HS-27A (cell line): ENCODE measurements at regions not wholly inside any gene's neighbourhood (a gene's known extent, or its start where the extent isn't known, plus 50 kb on each side); places are given as distances from the start of the nearest gene placed in this dataset.
A peak's percentile ranks its signal among the peaks of the same experiment; 100 is the strongest.

Experiments
- DNase-seq: peaks from one replicate; pipeline ENCODE4 v3.0.0-alpha.2; 2012; ENCODE audit warnings: low read depth, missing footprints

- no peak for DNase-seq
These were observed 83.0 kb upstream of the HS6ST1 start for GRCh38 chr2:128401680-128402079.

GRCh38 chr2:128402911-128403670, 84.4 kb upstream of the HS6ST1 start:
- DNase-seq = no peak

GRCh38 chr2:128403814-128404708, 85.4 kb upstream of the HS6ST1 start:
- no peak for DNase-seq

- DNase-seq = no peak
These were observed 86.2 kb upstream of the HS6ST1 start for GRCh38 chr2:128404709-128405466.

DNA sequence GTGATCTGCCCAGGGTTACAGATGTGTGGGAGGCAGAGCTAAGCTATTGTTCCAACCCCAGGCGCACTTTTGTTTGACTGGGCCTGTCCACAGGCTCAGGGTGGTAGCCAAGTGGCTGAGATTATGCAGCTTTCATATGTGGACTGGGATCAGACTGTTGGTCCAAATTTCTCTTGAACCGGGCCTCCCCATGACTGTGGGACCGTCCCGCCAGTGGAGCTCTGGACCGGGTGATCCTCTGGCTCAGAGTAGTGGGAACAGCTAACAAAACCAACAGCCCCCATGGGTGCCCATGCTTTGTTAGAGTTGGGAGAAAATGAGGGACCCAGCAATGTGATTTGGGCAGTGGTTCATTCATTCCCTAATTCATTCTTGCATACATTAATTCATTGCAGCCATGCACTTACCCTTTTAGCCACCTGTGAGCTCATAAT, 86.8 kb upstream of the HS6ST1 start:
- DNase-seq = no peak

DNA sequence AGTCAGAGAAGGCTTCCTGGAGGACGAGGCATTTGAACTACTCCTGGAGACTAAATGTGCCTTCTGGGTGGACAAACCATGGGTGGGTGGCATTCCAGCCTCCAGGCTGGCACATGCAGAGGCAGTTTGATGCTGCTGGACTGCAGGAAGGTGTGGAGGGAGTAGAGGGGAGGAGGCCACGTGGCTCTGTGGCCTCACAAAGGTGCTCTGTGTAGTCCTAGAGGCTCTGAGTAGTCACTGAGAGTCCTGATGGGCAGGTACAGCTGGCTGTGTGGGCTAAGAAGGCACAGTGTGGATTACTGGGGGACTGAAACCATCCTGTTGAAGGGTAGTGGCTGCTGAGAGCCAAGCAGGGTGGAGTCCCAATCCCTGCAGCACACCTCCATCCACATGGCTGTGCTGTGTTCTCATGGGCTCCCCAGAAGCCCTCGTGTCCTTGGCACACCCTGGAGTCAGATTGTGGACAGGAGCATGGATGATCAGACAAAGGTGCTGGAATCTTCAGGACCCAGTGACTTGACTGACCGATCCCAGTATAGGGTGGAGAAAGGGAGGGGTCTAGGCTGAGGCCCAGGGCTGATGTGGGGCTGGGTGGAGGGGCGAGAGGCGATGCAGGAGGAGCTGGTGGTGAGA, 87.4 kb upstream of the HS6ST1 start:
- DNase-seq = no peak

DNA sequence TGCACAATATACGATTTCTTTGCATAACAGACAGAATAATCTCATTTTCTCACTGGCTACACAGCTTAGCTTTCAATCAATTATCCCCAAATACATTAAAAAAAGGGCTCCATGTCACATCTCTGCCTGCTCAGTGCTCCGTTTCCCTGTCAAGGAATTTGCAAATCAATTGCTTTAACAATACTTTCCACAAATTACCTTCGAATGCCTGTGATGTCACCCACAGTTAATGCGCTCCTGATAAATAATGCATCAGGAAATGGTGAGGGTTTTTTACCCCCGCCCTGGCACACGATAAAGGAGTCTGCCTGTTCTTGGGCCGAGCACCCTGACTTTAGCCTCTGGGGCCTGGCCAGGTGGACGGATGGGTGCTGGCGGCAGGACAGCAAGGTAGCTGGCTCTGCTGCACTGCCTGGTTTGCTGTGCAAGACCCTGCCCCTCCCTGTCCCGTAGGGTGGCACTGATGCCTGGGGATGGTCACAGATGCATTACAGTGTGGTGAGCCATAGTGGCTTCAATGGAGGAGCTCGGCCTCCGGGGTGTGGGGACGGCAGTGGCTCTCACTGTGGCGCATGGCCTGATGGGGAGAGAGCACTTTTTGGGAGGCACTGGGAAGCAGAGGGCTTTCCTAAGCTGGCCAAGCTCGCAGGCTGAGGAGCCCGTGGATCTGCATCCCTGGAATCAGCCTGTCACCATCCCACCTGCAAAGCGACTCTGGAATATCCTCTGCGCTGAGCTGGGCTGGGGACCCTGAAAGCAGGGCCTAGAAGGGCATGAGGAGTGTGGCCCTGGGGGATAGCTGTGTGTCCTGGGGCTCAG, 88.3 kb upstream of the HS6ST1 start:
- DNase-seq = no peak

- DNase-seq = peak; percentile 88
These were observed 90.0 kb upstream of the HS6ST1 start for GRCh38 chr2:128408349-128409305.

DNA sequence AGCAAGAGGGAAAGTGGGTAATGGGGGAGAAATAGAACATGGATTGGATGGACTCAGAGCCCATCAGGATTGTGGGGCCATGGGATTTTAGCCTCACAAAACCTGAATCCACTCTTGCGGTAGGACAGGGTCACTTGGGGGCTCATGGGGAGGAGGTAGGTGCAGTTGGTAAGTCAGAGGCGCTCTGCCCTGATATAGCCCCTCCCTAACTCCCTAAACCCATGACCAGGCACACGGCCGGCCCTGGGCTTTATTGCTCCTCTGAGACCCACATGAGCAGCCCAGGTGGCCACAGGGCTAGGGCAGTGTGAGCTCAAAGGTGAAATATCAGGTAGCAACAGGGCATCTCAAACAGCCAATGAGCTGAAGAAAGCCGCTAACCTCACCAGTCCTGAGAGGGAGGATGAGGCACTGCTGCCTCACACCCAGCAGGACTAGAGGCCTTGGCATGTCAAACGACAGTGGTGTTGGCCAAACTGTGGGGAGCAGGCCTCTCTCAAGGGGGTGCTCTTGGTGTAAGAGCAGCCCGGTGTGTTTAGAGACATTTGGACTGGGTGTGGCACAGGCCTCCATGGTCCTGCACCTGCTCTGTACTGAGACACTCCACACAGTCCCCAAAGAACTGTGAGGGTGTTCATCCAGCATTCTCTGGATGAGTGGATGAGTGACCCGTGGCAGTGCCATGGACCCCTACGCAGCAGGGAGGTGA, 90.8 kb upstream of the HS6ST1 start:
- DNase-seq = no peak

GRCh38 chr2:128410035-128410757, 91.5 kb upstream of the HS6ST1 start:
- no peak for DNase-seq

DNA sequence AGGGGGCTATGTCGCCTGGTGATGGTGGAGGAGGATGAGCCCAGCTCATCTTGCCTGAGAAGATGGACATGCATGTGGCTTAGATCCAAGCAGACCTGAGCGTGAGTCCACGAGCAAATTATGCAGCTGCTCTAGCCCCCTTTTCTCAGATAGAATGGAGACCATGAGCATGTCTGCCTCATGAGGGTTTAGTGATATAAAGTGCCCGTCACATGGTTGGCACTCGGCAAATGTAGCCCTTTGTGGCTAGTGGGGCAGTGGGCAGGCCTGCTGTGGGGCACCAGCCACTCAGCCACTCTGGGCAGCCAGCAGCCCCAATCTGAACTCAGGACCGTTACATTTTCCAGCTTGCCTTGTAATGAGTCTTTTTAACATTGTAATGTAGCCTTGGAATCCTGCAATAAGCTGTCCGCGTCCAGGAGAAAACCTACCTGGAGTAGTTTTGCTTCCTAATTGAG, 92.1 kb upstream of the HS6ST1 start:
- no peak for DNase-seq

DNA sequence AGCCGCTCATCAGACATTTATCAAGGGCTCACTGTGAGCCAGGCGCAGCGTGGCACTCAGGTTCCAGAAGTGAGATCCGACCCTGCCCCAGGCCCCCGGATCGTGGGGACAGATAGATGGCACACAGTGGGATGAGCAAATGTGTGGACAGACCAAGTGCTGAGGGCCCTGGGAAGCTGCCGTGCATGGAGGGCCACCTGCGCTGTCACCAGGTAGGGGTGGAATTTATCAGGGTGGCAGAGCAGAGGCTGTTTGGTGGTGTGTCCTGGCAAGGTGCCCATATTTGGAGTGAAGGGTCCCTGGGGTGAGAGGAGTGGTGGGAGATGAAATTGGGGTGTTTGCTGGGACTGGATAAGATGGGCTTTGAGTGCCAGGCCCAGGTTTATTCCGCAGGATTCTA, 92.8 kb upstream of the HS6ST1 start:
- no peak for DNase-seq

DNA sequence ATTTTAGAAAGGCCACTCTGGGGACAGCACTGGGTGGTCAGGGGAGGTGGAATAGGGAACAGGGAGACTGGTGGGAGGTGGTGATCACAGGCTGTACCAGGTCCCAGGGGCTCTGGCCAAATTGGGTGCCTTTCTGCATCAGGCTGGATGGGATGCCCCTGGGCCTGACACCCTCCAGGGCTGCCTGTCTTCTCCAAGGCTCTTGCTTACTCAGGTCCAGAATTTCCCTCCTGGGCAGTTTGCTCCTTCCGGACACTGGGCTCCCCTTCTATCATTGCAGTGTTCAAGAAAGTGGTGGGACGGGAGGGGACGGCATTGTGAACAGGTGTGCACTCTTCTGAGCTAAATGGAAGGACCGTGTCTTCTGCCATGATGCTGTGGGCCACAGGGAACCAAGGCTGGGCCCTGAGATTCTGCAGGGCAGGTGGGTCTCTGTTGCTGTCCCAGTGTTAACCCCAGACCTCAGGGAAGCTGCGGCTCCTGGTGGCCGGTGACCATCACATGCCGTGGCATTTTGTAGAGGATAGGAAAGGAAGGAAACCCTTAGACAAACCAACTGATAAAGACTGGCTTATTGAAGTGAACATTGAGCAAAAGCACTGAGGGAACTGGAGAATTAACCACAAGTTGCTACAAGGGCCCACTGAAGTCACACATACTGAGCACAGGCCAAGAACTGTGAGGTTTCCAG, 93.7 kb upstream of the HS6ST1 start:
- no peak for DNase-seq

- no peak for DNase-seq
These were observed 94.5 kb upstream of the HS6ST1 start for GRCh38 chr2:128413014-128413717.

DNA sequence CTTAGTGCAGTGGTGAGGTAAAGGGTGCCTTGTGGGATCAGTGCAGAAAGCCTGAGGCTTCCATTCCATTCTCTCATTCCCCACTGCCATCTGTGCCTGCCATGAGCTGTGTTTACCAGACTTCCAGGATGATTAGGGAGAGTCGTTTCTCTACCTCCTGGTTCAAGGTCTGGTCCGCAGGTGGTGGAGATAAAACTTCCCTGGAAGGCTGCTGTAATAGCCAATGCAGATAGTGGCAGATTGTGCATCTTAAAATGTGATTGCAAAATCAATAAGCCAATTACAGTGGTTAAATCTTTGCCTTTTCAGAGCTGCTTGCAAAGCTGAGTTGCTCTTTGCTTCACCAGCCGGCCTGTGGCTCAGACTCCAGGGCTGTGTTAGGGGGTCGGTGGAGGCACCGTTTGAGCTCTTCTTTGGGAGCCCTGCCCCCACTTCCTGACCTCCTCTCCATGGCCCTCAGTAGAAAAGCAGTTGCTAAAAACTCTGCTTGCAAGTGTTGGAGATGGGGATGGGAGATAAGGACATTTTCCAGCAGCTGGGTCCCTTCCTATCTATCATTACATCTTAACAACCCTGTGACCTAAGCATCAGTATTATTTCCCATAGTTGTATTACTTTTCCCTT, 95.2 kb upstream of the HS6ST1 start:
- no peak for DNase-seq

- DNase-seq = no peak
These were observed 95.7 kb upstream of the HS6ST1 start for GRCh38 chr2:128414351-128414750.
